ENCODE measurements at regions not wholly inside any gene's neighbourhood (a gene's known extent, or its start where the extent isn't known, plus 50 kb on each side); places are given as distances from the start of the nearest gene placed in this dataset.
"Not testable (repeated sequence)": the region's sequence is repeated elsewhere in the genome, so short reads cannot be mapped to it uniquely, and the experiment has no call there.

DNA sequence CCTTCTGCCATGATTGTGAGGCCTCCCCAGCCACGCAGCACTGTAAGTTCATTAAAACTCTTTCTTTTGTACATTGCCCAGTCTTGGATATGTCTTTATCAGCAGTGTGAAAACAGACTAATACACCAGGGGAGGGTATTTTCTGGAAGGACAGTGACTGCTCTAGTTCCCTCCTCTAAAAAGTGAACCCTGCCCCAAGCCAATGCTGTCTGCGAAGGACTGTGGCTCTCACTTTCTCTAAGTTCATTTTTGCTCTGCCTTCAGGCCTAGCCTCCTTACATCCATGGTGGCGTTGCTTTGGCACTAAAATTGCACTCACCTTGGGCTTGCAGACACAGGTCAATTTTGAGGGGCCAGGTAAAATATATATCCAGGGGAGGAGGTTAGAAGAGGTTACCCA lies 323.0 kb downstream of the VRK1 start:
- H3K36me3 Mint-ChIP-seq (ENCODE audit: low read depth): no peaks in the 10 kb centered on the region
- Histone ChIP-seq H3K4me3 (ENCODE audit: low read length) (no peak overlapping the region), H3K27me3 (ENCODE audit: control insufficient read depth, insufficient read depth, low read length, poor library complexity, severe bottlenecking) (peaks cover 86% of the 10 kb centered on the region), H3K36me3 (ENCODE audit: control insufficient read depth, insufficient read depth, low read length) (no peaks in the 10 kb centered on the region), H3K27ac (ENCODE audit: low read depth, low read length) (no peak overlapping the region), H3K9me3 (ENCODE audit: control insufficient read depth, low read length) (no peaks in the 10 kb centered on the region), H3K4me1 (ENCODE audit: control insufficient read depth, insufficient read depth, low read length) (peaks cover 3% of the 10 kb centered on the region), H3K9ac (ENCODE audit: extremely low read depth, low read length, poor library complexity, severe bottlenecking) (no peak overlapping the region)
- H3K27me3 Mint-ChIP-seq (ENCODE audit: insufficient read depth): peaks cover 90% of the 10 kb centered on the region
- WGBS, 2 experiments (ENCODE audit: insufficient coverage in 1 of 2, insufficient read length in 1 of 2): 91% methylated on average over 3 of the region's 3 CpGs; no CpG with 5 or more reads in 1 of the 2 experiments
- no peak overlapping the region for H3K27ac Mint-ChIP-seq
- no peak overlapping the region for H3K4me3 Mint-ChIP-seq
- no peaks in the 10 kb centered on the region for H3K9me3 Mint-ChIP-seq
- H3K4me1 Mint-ChIP-seq: peaks cover 21% of the 10 kb centered on the region
- DNase-seq: no peak
- TF ChIP-seq, protein P1, sequence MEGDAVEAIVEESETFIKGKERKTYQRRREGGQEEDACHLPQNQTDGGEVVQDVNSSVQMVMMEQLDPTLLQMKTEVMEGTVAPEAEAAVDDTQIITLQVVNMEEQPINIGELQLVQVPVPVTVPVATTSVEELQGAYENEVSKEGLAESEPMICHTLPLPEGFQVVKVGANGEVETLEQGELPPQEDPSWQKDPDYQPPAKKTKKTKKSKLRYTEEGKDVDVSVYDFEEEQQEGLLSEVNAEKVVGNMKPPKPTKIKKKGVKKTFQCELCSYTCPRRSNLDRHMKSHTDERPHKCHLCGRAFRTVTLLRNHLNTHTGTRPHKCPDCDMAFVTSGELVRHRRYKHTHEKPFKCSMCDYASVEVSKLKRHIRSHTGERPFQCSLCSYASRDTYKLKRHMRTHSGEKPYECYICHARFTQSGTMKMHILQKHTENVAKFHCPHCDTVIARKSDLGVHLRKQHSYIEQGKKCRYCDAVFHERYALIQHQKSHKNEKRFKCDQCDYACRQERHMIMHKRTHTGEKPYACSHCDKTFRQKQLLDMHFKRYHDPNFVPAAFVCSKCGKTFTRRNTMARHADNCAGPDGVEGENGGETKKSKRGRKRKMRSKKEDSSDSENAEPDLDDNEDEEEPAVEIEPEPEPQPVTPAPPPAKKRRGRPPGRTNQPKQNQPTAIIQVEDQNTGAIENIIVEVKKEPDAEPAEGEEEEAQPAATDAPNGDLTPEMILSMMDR (conservative IDR thresholded peaks at IDR 0.05): no peak

DNA sequence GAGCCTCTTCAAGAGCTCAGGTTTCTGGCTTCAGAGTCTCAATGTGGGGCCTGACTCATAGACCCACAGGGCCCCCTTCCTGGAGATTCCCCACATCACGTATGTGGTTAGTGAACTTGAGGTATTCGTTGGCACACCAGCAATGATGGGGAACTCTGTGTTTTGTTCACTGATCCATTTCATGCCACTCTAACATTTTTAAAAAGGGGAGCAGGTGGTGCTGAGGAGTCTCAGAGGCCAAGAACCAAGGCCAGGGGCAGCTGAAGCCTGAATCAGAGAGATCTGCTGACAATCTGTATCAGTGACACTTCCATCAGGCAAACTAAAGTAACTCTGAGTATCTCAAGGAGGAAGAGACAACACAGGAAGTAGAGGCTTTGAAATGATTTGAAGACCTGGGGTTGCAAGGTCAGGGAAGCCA lies 323.4 kb downstream of the VRK1 start:
- H3K4me1 Mint-ChIP-seq: peaks cover 21% of the 10 kb centered on the region
- TF ChIP-seq, protein P1 (conservative IDR thresholded peaks at IDR 0.05): no peak
- Histone ChIP-seq H3K27ac (ENCODE audit: low read depth, low read length) (no peak overlapping the region), H3K27me3 (ENCODE audit: control insufficient read depth, insufficient read depth, low read length, poor library complexity, severe bottlenecking) (peaks cover 82% of the 10 kb centered on the region), H3K4me3 (ENCODE audit: low read length) (no peak overlapping the region), H3K36me3 (ENCODE audit: control insufficient read depth, insufficient read depth, low read length) (no peaks in the 10 kb centered on the region), H3K4me1 (ENCODE audit: control insufficient read depth, insufficient read depth, low read length) (peaks cover 3% of the 10 kb centered on the region), H3K9ac (ENCODE audit: extremely low read depth, low read length, poor library complexity, severe bottlenecking) (no peak overlapping the region), H3K9me3 (ENCODE audit: control insufficient read depth, low read length) (no peaks in the 10 kb centered on the region)
- 80 to 91% methylated on average over 1 to 2 of the region's 2 CpGs for WGBS, 2 experiments (ENCODE audit: insufficient coverage in 1 of 2, insufficient read length in 1 of 2)
- no peaks in the 10 kb centered on the region for H3K36me3 Mint-ChIP-seq (ENCODE audit: low read depth)
- H3K27me3 Mint-ChIP-seq (ENCODE audit: insufficient read depth): peaks cover 88% of the 10 kb centered on the region
- no peaks in the 10 kb centered on the region for H3K9me3 Mint-ChIP-seq
- H3K4me3 Mint-ChIP-seq: no peak overlapping the region
- no peak overlapping the region for H3K27ac Mint-ChIP-seq
- DNase-seq: no peak

DNA sequence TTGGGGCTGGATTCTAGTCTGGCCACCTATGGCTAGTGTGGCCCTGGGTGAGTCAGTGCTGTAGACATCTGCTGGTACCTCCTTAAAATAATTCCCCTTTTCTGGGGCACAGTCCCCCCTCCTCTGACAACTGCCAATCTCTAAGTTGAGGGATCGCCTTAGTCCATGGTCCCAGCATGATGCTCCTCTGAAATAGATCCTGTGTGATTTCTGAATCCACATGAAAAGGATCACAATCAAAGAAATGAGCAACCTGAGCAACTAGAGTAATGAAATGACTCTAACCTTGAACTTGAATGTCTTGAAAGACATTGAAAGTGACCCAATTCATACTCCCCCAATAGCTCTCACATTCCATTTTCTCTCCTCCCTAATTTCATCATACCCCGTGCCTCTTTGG lies 332.5 kb downstream of the VRK1 start:
- H3K9ac ChIP-seq (ENCODE audit: extremely low read depth, low read length, poor library complexity, severe bottlenecking): no peak overlapping the region
- WGBS, 2 experiments (ENCODE audit: insufficient coverage in 1 of 2, insufficient read length in 1 of 2): 84 to 90% methylated on average over 2 of the region's 2 CpGs
- Mint-ChIP-seq H3K4me1 (no peaks in the 10 kb centered on the region), H3K36me3 (ENCODE audit: low read depth) (no peaks in the 10 kb centered on the region), H3K9me3 (peaks cover 2% of the 10 kb centered on the region), H3K27me3 (ENCODE audit: insufficient read depth) (peaks cover 34% of the 10 kb centered on the region), H3K4me3 (no peak overlapping the region), H3K27ac (no peak overlapping the region)
- H3K27me3 ChIP-seq (ENCODE audit: control insufficient read depth, insufficient read depth, low read length, poor library complexity, severe bottlenecking): peaks cover 17% of the 10 kb centered on the region
- H3K4me3 ChIP-seq (ENCODE audit: low read length): no peak overlapping the region
- H3K36me3 ChIP-seq (ENCODE audit: control insufficient read depth, insufficient read depth, low read length): no peaks in the 10 kb centered on the region
- no peaks in the 10 kb centered on the region for H3K9me3 ChIP-seq (ENCODE audit: control insufficient read depth, low read length)
- TF ChIP-seq, protein P1 (conservative IDR thresholded peaks at IDR 0.05): no peak
- H3K4me1 ChIP-seq (ENCODE audit: control insufficient read depth, insufficient read depth, low read length): no peaks in the 10 kb centered on the region
- no peak for DNase-seq
- H3K27ac ChIP-seq (ENCODE audit: low read depth, low read length): no peak overlapping the region

- H3K4me1 Mint-ChIP-seq; H3K9me3 Mint-ChIP-seq; H3K27ac Mint-ChIP-seq; DNase-seq; H3K27ac ChIP-seq (ENCODE audit: low read depth, low read length); H3K4me1 ChIP-seq (ENCODE audit: control insufficient read depth, insufficient read depth, low read length); H3K36me3 Mint-ChIP-seq (ENCODE audit: low read depth); H3K4me3 ChIP-seq (ENCODE audit: low read length); H3K9ac ChIP-seq (ENCODE audit: extremely low read depth, low read length, poor library complexity, severe bottlenecking); H3K4me3 Mint-ChIP-seq; H3K36me3 ChIP-seq (ENCODE audit: control insufficient read depth, insufficient read depth, low read length); H3K27me3 Mint-ChIP-seq (ENCODE audit: insufficient read depth); H3K9me3 ChIP-seq (ENCODE audit: control insufficient read depth, low read length): not testable (repeated sequence)
- H3K27me3 ChIP-seq (ENCODE audit: control insufficient read depth, insufficient read depth, low read length, poor library complexity, severe bottlenecking): peaks cover 11% of the 10 kb centered on the region
- WGBS, 2 experiments (ENCODE audit: insufficient coverage in 1 of 2, insufficient read length in 1 of 2): 80% methylated on average over 1 of the region's 1 CpG; no CpG with 5 or more reads in 1 of the 2 experiments
These were observed 338.7 kb downstream of the VRK1 start for GRCh38 chr14:97135847-97136246.

Data from endodermal cell (in vitro differentiated cells).